HCT116 (cell line): ENCODE measurements at regions not wholly inside any gene's neighbourhood (a gene's known extent, or its start where the extent isn't known, plus 50 kb on each side); places are given as distances from the start of the nearest gene placed in this dataset.

Source experiments
- ATAC-seq: fragments of 200-7000 bp; cut with Tn5 transposase; 2 replicates; pipeline ENCODE4 v1.9.1; 2020; ENCODE audit warnings: mild to moderate bottlenecking, moderate library complexity
- BruUV-seq: library from RNA; stranded (reverse); fragments of 400-500 nt; replicated peaks from 2 replicates; lab custom pipeline; 2021; lab: Mats Ljungman, UMichigan
- CTCF ChIA-PET: fragments of 300-600 bp; sonication (Branson Sonifier 250); formaldehyde crosslinking; loops from one replicate; lab custom pipeline; 2021; ENCODE audit warnings: antibody characterized with exemption; lab: Charles Lee
- POLR2A ChIA-PET: fragments of 300-600, 350-600 bp; sonication (Branson Sonifier 250); formaldehyde crosslinking; loops from one replicate; lab custom pipeline; 2021; ENCODE audit warnings: antibody characterized with exemption; lab: Charles Lee
- RAD21 ChIA-PET, 2 experiments: fragments of 300-600 bp; sonication (Branson Sonifier 250); formaldehyde crosslinking; loops; one replicate each; lab custom pipeline; 2023; ENCODE audit warnings: low total read pairs in 2 of 2; ENCODE audit not compliant: uncharacterized antibody in 2 of 2, unreplicated experiment in 2 of 2, low non-redundant PET in 1 of 2; lab: Charles Lee
- DNase-seq: peaks from one replicate; pipeline ENCODE4 v3.0.0-alpha.2; 2010; ENCODE audit warnings: low read depth, low spot score
- H2AFZ ChIP-seq: fragments of 200-600 bp; shearing (Covaris generic), sonication (generic); 2 replicates; pipeline ENCODE4 v1.6.1; 2017; ENCODE audit warnings: low read depth, mixed run types, mixed read lengths, antibody characterized with exemption, low read length; ENCODE audit not compliant: poor library complexity, severe bottlenecking
- H3K27ac ChIP-seq: 2 replicates; pipeline ENCODE4 v1.5.1; 2012; ENCODE audit warnings: low read depth, low read length
- H3K27me3 ChIP-seq: fragments of 200-600 bp; sonication (generic); 2 replicates; pipeline ENCODE4 v1.6.1; 2016; ENCODE audit warnings: mixed run types, low read length, mixed read lengths; ENCODE audit not compliant: insufficient read depth
- H3K36me3 ChIP-seq, 2 experiments: fragments of 200-500 bp in 1 of 2; fragments of 200-600 bp in 1 of 2; sonication (Bioruptor generic) in 1 of 2; sonication (generic) in 1 of 2; 2 replicates each; pipeline versions ENCODE4 v1.5.1 to v1.6.1; 2014 to 2016; ENCODE audit warnings: low read length in 2 of 2, inconsistent platforms in 1 of 2, mixed read lengths in 1 of 2, mixed run types in 1 of 2; ENCODE audit not compliant: insufficient read depth in 2 of 2, control insufficient read depth in 1 of 2
- H3K4me1 ChIP-seq, 2 experiments: fragments of 200-600 bp in 1 of 2; sonication (generic) in 1 of 2; 2 replicates each; pipeline versions ENCODE4 v1.5.1 to v1.6.1; 2012 to 2017; ENCODE audit warnings: low read length in 2 of 2, inconsistent platforms in 1 of 2, mild to moderate bottlenecking in 1 of 2, mixed read lengths in 1 of 2, mixed run types in 1 of 2, moderate library complexity in 1 of 2; ENCODE audit not compliant: insufficient read depth in 2 of 2, control insufficient read depth in 1 of 2
- H3K4me2 ChIP-seq: fragments of 200-600 bp; sonication (generic); 2 replicates; pipeline ENCODE4 v1.6.1; 2017; ENCODE audit warnings: mixed run types, low read length, mixed read lengths
- H3K4me3 ChIP-seq, 2 experiments: fragments of 200-600 bp in 1 of 2; sonication (generic) in 1 of 2; replicated peaks in 1 of 2; 2 replicates each; pipeline ENCODE4 v1.5.1; 2011 to 2016; ENCODE audit warnings: low read length in 2 of 2, control low read depth in 1 of 2, low read depth in 1 of 2, mild to moderate bottlenecking in 1 of 2, mixed read lengths in 1 of 2, mixed run types in 1 of 2
- H3K79me2 ChIP-seq: fragments of 200-600 bp; sonication (generic); 2 replicates; pipeline ENCODE4 v1.6.1; 2017; ENCODE audit warnings: mild to moderate bottlenecking, mixed run types, low read length, moderate library complexity, mixed read lengths; ENCODE audit not compliant: insufficient read depth
- H3K9ac ChIP-seq: fragments of 200-600 bp; sonication (generic); 2 replicates; pipeline ENCODE4 v1.6.1; 2016; ENCODE audit warnings: low read length, mixed read lengths
- H3K9me2 ChIP-seq: fragments of 200-600 bp; sonication (generic), shearing (Covaris generic); 2 replicates; pipeline ENCODE4 v1.6.1; 2017; ENCODE audit warnings: mixed run types, mild to moderate bottlenecking, moderate library complexity; ENCODE audit not compliant: insufficient read depth
- H3K9me3 ChIP-seq, 2 experiments: fragments of 200-500 bp in 1 of 2; fragments of 200-600 bp in 1 of 2; sonication (Bioruptor generic) in 1 of 2; sonication (generic) in 1 of 2; 2 replicates each; pipeline ENCODE4 v1.6.1; 2014 to 2017; ENCODE audit warnings: low read length in 2 of 2, mixed read lengths in 2 of 2, inconsistent platforms in 1 of 2, low read depth in 1 of 2, mild to moderate bottlenecking in 1 of 2, mixed run types in 1 of 2, moderate library complexity in 1 of 2; ENCODE audit not compliant: control insufficient read depth in 1 of 2, insufficient read depth in 1 of 2
- H4K20me1 ChIP-seq: fragments of 200-600 bp; sonication (generic), shearing (Covaris generic); 2 replicates; pipeline ENCODE4 v1.6.1; 2017; ENCODE audit warnings: mixed run types, mild to moderate bottlenecking, moderate library complexity; ENCODE audit not compliant: insufficient read depth
- ATF3 ChIP-seq: IDR thresholded peaks from 2 replicates; pipeline ENCODE4 v1.6.1; 2012
- ELF1 ChIP-seq: IDR thresholded peaks from 2 replicates; pipeline ENCODE4 v1.6.1; 2012; ENCODE audit warnings: low read depth, borderline replicate concordance
- EZH2 ChIP-seq: fragments of 200-600 bp; sonication (generic); IDR thresholded peaks from 2 replicates; pipeline ENCODE4 v1.6.1; 2017; ENCODE audit warnings: antibody characterized with exemption, mixed run types
- FOSL1 ChIP-seq: IDR thresholded peaks from 2 replicates; pipeline ENCODE4 v1.6.1; 2012; ENCODE audit warnings: low read depth
- JUND ChIP-seq: IDR thresholded peaks from 2 replicates; pipeline ENCODE4 v1.6.1; 2012
- POLR2A ChIP-seq: IDR thresholded peaks from 2 replicates; pipeline ENCODE4 v1.7.0; 2011; ENCODE audit warnings: borderline replicate concordance; ENCODE audit not compliant: insufficient read depth, insufficient read length; ENCODE audit errors: extremely low read depth
- POLR2AphosphoS5 ChIP-seq: IDR thresholded peaks from 2 replicates; pipeline ENCODE4 v1.6.1; 2011; ENCODE audit warnings: mild to moderate bottlenecking, low read depth, low read length, moderate library complexity
- REST ChIP-seq: IDR thresholded peaks from 2 replicates; pipeline ENCODE4 v1.6.1; 2012; ENCODE audit warnings: low read depth
- intact Hi-C: fragments of 100-400 bp; cut with micrococcal nuclease; formaldehyde crosslinking; loops from 2 replicates; pipeline ENCODE4 v1.10.0; 2022
- TF ChIP-seq, protein P1 (sequence below), 3 experiments: fragments of 200-600 bp in 1 of 3; sonication (generic) in 1 of 3; IDR thresholded peaks in 2 of 3; conservative IDR thresholded peaks in 1 of 3; 2 replicates each; pipeline ENCODE4 v1.5.1; 2012 to 2017; ENCODE audit warnings: low read depth in 2 of 3, low read length in 2 of 3, antibody characterized with exemption in 1 of 3, borderline replicate concordance in 1 of 3, control low read depth in 1 of 3, mild to moderate bottlenecking in 1 of 3, mixed read lengths in 1 of 3, mixed run types in 1 of 3, moderate library complexity in 1 of 3; ENCODE audit not compliant: insufficient read depth in 1 of 3

DNA sequence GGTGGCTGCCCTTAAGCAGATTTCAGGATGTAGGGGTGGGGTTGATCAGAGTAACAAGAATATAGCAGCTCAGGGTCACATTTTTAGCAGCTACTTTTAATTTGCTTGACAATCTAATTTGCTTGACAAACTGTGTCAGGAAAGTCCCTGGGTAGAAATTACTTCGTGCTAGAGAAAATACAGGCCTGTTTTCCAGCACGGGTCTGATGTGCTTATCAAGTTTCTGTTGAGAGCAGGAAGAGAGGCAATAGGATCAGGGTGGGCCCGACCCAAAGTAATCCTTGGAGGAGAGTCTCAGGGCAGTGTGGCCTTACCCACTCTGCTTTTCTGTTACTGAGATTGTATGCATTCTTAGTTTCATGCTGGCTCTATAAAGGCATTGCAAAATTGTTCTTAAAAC lies 221.5 kb downstream of the TSN start:
- CTCF ChIA-PET = no interaction called here
- no peak overlapping the region for H2AFZ ChIP-seq
- BruUV-seq = no TSS peak

More for the DNA sequence above, 221.5 kb downstream of the TSN start:
- Histone ChIP-seq H3K9me3 (no peaks in the 10 kb centered on the region), H3K9ac (no peak overlapping the region), H3K4me3 (no peak overlapping the region), H3K4me1 (peaks cover 0 to 3% of the 10 kb centered on the region in 2 experiments; a peak in 1 of 4 replicates), H3K9me2 (no peaks in the 10 kb centered on the region), H3K36me3 (no peaks in the 10 kb centered on the region), H3K4me2 (no peak overlapping the region), H3K79me2 (no peaks in the 10 kb centered on the region), H4K20me1 (no peaks in the 10 kb centered on the region), H3K27me3 (peaks cover under 1% of the 10 kb centered on the region), H3K27ac (no peak overlapping the region)
- POLR2A ChIA-PET = no interaction called here
- DNase-seq = no peak
- intact Hi-C loops = loop anchor here (5.0 kb wide), 1 partner anchor 160 kb away; no protein-coding TSS in a partner anchor
- RAD21 ChIA-PET = no interaction called here
- no peak for ATAC-seq
- TF ChIP-seq FOSL1 (no peak), REST (no peak), ATF3 (no peak), JUND (no peak), POLR2A (no peak), EZH2 (no peak), ELF1 (no peak), POLR2AphosphoS5 (no peak)
- TF ChIP-seq, protein P1, sequence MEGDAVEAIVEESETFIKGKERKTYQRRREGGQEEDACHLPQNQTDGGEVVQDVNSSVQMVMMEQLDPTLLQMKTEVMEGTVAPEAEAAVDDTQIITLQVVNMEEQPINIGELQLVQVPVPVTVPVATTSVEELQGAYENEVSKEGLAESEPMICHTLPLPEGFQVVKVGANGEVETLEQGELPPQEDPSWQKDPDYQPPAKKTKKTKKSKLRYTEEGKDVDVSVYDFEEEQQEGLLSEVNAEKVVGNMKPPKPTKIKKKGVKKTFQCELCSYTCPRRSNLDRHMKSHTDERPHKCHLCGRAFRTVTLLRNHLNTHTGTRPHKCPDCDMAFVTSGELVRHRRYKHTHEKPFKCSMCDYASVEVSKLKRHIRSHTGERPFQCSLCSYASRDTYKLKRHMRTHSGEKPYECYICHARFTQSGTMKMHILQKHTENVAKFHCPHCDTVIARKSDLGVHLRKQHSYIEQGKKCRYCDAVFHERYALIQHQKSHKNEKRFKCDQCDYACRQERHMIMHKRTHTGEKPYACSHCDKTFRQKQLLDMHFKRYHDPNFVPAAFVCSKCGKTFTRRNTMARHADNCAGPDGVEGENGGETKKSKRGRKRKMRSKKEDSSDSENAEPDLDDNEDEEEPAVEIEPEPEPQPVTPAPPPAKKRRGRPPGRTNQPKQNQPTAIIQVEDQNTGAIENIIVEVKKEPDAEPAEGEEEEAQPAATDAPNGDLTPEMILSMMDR (IDR thresholded peaks at IDR 0.05 in 2 of 3, conservative IDR thresholded peaks at IDR 0.05 in 1 of 3; ENCODE audit: borderline replicate concordance in 1 of 3, insufficient read depth in 1 of 3, low read depth in 2 of 3, low read length in 2 of 3) = no peak
